ENCODE measurements at regions not wholly inside any gene's neighbourhood (a gene's known extent, or its start where the extent isn't known, plus 50 kb on each side); places are given as distances from the start of the nearest gene placed in this dataset.

DNA sequence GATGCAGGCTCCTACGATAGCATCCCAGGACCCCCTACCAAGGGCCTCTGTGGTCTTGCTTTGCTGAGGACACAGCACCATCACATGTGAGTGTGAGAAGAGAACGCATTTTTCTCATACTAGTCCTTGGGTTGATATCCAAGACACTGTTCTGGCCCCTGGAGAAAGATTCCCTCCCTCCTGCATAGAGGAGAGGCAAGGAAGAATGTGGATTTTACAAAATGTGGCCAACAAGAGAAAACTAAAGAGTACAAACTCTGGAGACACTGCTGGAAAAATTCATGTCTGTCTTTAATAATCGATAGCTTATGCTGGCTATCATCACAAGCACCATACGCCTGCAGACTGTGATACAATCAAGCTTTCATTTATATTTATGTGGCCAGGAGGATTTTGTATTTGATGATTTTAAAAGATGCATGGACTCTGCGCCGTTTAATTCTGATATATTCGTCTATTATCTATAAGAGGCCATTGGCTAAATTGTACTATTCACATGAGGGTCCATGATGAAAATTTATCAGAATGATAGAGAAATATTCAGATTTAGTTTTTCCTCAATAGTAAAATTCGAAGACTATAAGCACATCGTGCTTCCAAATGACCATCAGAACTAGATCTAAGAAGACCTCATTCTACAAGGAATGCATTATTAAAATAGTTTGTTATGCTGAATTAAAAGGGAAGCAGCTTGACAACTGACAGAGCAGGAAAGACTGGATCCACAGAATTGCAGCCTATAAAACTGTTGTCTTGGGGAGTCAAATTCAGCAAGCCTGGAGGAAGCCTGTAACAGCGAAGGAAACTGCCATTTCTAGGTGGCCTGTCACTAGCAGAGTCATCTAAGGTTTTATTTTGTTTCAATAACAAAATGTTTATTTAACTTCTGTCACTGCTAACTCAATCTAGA lies 578.7 kb downstream of the DIAPH3 start:
- Mint-ChIP-seq H3K4me3 (no peak overlapping the region), H3K9me3 (ENCODE audit: insufficient read depth) (no peaks in the 10 kb centered on the region), H3K27ac (no peak overlapping the region), H3K27me3 (no peaks in the 10 kb centered on the region), H3K4me1 (no peaks in the 10 kb centered on the region)
- no peaks in the 10 kb centered on the region for H3K4me1 ChIP-seq (ENCODE audit: control insufficient read depth in 2 of 2, insufficient read depth in 2 of 2, low read length in 2 of 2)
- H2AFZ ChIP-seq (ENCODE audit: insufficient read depth, low read depth, low read length, poor library complexity, severe bottlenecking) = no peak overlapping the region
- ATAC-seq (ENCODE audit: low read depth) (no peak), DNase-seq (no peak)
- intact Hi-C loops (cut with micrococcal nuclease) = no loop called here
- POLR2A ChIA-PET = no interaction called here
- no peak overlapping the region for H3K9ac ChIP-seq (ENCODE audit: low read length)
- H3K27ac ChIP-seq (ENCODE audit: low read length in 2 of 2) = no peak overlapping the region
- no peak overlapping the region for H3K4me3 ChIP-seq (ENCODE audit: control extremely low read depth in 1 of 5, extremely low read depth in 1 of 5, insufficient read depth in 1 of 5, low read depth in 2 of 5, low read length in 4 of 5)
- TF ChIP-seq EZH2 (IDR thresholded peaks at IDR 0.05; ENCODE audit: borderline replicate concordance, insufficient read depth, low read depth, low read length, poor library complexity, severe bottlenecking) = no peak
- TF ChIP-seq, protein P1, sequence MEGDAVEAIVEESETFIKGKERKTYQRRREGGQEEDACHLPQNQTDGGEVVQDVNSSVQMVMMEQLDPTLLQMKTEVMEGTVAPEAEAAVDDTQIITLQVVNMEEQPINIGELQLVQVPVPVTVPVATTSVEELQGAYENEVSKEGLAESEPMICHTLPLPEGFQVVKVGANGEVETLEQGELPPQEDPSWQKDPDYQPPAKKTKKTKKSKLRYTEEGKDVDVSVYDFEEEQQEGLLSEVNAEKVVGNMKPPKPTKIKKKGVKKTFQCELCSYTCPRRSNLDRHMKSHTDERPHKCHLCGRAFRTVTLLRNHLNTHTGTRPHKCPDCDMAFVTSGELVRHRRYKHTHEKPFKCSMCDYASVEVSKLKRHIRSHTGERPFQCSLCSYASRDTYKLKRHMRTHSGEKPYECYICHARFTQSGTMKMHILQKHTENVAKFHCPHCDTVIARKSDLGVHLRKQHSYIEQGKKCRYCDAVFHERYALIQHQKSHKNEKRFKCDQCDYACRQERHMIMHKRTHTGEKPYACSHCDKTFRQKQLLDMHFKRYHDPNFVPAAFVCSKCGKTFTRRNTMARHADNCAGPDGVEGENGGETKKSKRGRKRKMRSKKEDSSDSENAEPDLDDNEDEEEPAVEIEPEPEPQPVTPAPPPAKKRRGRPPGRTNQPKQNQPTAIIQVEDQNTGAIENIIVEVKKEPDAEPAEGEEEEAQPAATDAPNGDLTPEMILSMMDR (IDR thresholded peaks at IDR 0.05) = no peak
- no peaks in the 10 kb centered on the region for H3K9me3 ChIP-seq (ENCODE audit: control extremely low read depth in 1 of 3, control insufficient read depth in 2 of 3, insufficient read depth in 1 of 3, low read length in 2 of 3)
- CTCF ChIA-PET = no interaction called here
- H3K4me2 ChIP-seq (replicated peaks; ENCODE audit: low read depth, low read length, poor library complexity, severe bottlenecking) = no peak overlapping the region
- H4K20me1 ChIP-seq (ENCODE audit: control insufficient read depth, insufficient read depth, low read length, poor library complexity, severe bottlenecking) = no peaks in the 10 kb centered on the region
- H3K27me3 ChIP-seq (replicated peaks in 1 of 4; ENCODE audit: control extremely low read depth in 1 of 4, control insufficient read depth in 3 of 4, insufficient read depth in 4 of 4, low read length in 3 of 4) = no peaks in the 10 kb centered on the region
- H3K79me2 ChIP-seq (ENCODE audit: control insufficient read depth, insufficient read depth, low read length) = no peaks in the 10 kb centered on the region
- H3K36me3 ChIP-seq (replicated peaks in 1 of 2; ENCODE audit: control extremely low read depth in 1 of 2, control insufficient read depth in 1 of 2, extremely low read depth in 1 of 2, insufficient read depth in 2 of 2, low read length in 1 of 2) = no peaks in the 10 kb centered on the region
- WGBS (ENCODE audit: insufficient coverage) = no CpG with 5 or more reads among the region's 10 CpGs

DNA sequence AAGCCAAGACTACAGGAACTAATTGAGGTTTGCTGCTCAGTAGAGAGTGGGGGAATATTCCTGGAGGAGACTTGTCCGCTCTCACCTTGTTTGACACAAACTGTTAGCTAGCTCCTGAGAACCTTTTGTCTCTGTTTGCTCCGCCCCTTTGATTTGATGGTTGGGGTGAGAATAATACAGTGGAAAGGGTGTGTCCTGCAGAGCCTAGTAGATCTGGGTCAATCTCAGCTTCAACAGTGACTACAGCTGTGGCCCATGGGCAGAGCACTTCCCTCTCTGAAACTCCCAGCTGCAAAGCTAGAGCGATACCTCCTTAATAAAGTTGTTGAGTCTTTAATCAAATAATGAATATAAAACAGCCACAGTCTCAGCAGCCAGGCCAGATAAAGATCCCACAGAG lies 576.7 kb downstream of the DIAPH3 start:
- no peak for TF ChIP-seq EZH2 (IDR thresholded peaks at IDR 0.05; ENCODE audit: borderline replicate concordance, insufficient read depth, low read depth, low read length, poor library complexity, severe bottlenecking)
- TF ChIP-seq, protein P1 (IDR thresholded peaks at IDR 0.05) = no peak
- H3K4me2 ChIP-seq (replicated peaks; ENCODE audit: low read depth, low read length, poor library complexity, severe bottlenecking) = no peak overlapping the region
- ChIA-PET CTCF (no interaction called here), POLR2A (no interaction called here)
- no peaks in the 10 kb centered on the region for H4K20me1 ChIP-seq (ENCODE audit: control insufficient read depth, insufficient read depth, low read length, poor library complexity, severe bottlenecking)
- no peaks in the 10 kb centered on the region for H3K79me2 ChIP-seq (ENCODE audit: control insufficient read depth, insufficient read depth, low read length)
- H3K4me1 ChIP-seq (ENCODE audit: control insufficient read depth in 2 of 2, insufficient read depth in 2 of 2, low read length in 2 of 2) = no peaks in the 10 kb centered on the region
- no peak overlapping the region for H3K9ac ChIP-seq (ENCODE audit: low read length)
- no peaks in the 10 kb centered on the region for H3K9me3 ChIP-seq (ENCODE audit: control extremely low read depth in 1 of 3, control insufficient read depth in 2 of 3, insufficient read depth in 1 of 3, low read length in 2 of 3)
- no peaks in the 10 kb centered on the region for H3K4me1 Mint-ChIP-seq
- H3K27me3 ChIP-seq (replicated peaks in 1 of 4; ENCODE audit: control extremely low read depth in 1 of 4, control insufficient read depth in 3 of 4, insufficient read depth in 4 of 4, low read length in 3 of 4) = no peaks in the 10 kb centered on the region
- no peak for DNase-seq
- ATAC-seq (ENCODE audit: low read depth) = no peak
- no peaks in the 10 kb centered on the region for H3K27me3 Mint-ChIP-seq
- intact Hi-C loops (cut with micrococcal nuclease) = no loop called here
- 100% methylated on average over 1 of the region's 3 CpGs for WGBS (ENCODE audit: insufficient coverage)
- no peak overlapping the region for H3K27ac Mint-ChIP-seq
- H3K4me3 Mint-ChIP-seq = no peak overlapping the region
- H3K9me3 Mint-ChIP-seq (ENCODE audit: insufficient read depth) = no peaks in the 10 kb centered on the region
- no peak overlapping the region for H3K4me3 ChIP-seq (ENCODE audit: control extremely low read depth in 1 of 5, extremely low read depth in 1 of 5, insufficient read depth in 1 of 5, low read depth in 2 of 5, low read length in 4 of 5)
- H2AFZ ChIP-seq (ENCODE audit: insufficient read depth, low read depth, low read length, poor library complexity, severe bottlenecking) = no peak overlapping the region
- H3K36me3 ChIP-seq (replicated peaks in 1 of 2; ENCODE audit: control extremely low read depth in 1 of 2, control insufficient read depth in 1 of 2, extremely low read depth in 1 of 2, insufficient read depth in 2 of 2, low read length in 1 of 2) = no peaks in the 10 kb centered on the region
- H3K27ac ChIP-seq (ENCODE audit: low read length in 2 of 2) = no peak overlapping the region
